ENCODE measurements at regions not wholly inside any gene's neighbourhood (a gene's known extent, or its start where the extent isn't known, plus 50 kb on each side); places are given as distances from the start of the nearest gene placed in this dataset.

DNA sequence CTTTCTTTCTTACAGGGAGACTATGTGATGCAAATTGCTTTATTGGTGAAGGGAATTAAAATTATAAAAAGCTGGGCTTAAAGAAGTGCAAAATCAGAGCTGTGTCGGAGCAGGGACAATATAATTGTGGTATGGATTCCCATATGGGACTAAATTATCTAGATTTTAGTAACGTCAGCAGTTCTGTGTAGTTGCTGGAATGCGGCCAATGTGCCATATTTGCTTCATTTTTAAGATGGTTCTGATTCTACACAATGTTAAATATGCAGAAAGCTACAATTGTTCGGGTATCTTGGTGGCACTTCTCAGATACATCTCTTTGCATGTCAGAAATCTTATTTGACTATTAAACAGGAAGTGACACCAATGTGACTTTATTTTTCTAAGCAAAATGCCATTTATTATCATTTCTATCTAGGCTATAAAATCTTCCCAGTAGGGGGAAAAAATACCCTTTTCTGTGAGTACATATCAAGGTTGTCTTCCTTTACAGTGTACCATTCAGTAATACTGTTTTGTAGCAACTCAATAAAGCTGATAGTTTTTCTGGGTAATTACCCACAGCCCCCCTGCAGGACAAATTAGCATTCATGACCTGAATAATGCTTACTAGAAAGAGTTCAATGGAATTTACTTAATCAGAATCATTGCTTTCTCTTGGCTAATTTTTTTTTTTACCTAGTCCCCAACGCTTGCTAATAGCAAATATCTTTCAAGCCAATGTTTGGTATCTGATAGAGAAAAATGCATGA is 288.3 kb upstream of the ADGRL2 start:
- Histone ChIP-seq H3K27ac (no peak overlapping the region), H3K9me3 (no peaks in the 10 kb centered on the region), H3K4me1 (no peaks in the 10 kb centered on the region), H3K36me3 (no peaks in the 10 kb centered on the region), H3K4me3 (no peak overlapping the region), H3K27me3 (no peaks in the 10 kb centered on the region)
- DNase-seq (ENCODE audit: low spot score in 2 of 2) = no peak
- TF ChIP-seq POLR2AphosphoS5 (IDR thresholded peaks at IDR 0.05) (no peak), CTCF (IDR thresholded peaks at IDR 0.05) (no peak), POLR2A (IDR thresholded peaks at IDR 0.05) (no peak)
- intact Hi-C loops (cut with DNase I; ENCODE audit: low total_unique reads) = no loop called here

GRCh38 chr1:81511281-81511680 is 289.5 kb upstream of the ADGRL2 start:
- Histone ChIP-seq H3K9me3 (no peaks in the 10 kb centered on the region), H3K4me1 (no peaks in the 10 kb centered on the region), H3K36me3 (no peaks in the 10 kb centered on the region), H3K4me3 (no peak overlapping the region), H3K27me3 (no peaks in the 10 kb centered on the region), H3K27ac (no peak overlapping the region)
- DNase-seq (ENCODE audit: low spot score in 2 of 2) = no peak
- intact Hi-C loops (cut with DNase I; ENCODE audit: low total_unique reads) = no loop called here
- no peak for TF ChIP-seq CTCF (IDR thresholded peaks at IDR 0.05)
- TF ChIP-seq POLR2A (IDR thresholded peaks at IDR 0.05) = no peak
- TF ChIP-seq POLR2AphosphoS5 (IDR thresholded peaks at IDR 0.05) = no peak

DNA sequence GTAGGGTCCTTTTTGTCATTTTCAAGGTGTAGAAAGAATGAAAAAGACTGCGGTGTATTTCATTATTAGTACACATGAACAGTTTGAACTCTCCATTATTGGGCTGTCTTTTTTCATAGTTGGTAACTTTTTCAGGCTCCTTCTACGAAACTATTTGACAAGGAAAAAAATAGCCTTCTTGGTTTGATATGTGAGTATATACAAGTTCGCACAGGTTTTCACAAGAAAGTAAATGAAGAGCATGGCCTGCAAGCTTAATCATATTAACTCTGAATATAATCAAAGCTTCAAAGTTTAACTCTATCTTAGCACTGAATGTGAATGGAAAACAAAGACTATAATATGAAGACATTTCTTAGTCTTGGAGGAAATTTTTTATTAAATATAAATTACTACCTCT is 290.0 kb upstream of the ADGRL2 start:
- no peak overlapping the region for H3K27ac ChIP-seq
- no peaks in the 10 kb centered on the region for H3K27me3 ChIP-seq
- H3K4me1 ChIP-seq = no peaks in the 10 kb centered on the region
- no peaks in the 10 kb centered on the region for H3K36me3 ChIP-seq
- DNase-seq (ENCODE audit: low spot score in 2 of 2) = no peak
- intact Hi-C loops (cut with DNase I; ENCODE audit: low total_unique reads) = no loop called here
- no peaks in the 10 kb centered on the region for H3K9me3 ChIP-seq
- no peak for TF ChIP-seq POLR2A (IDR thresholded peaks at IDR 0.05)
- TF ChIP-seq CTCF (IDR thresholded peaks at IDR 0.05) = no peak
- TF ChIP-seq POLR2AphosphoS5 (IDR thresholded peaks at IDR 0.05) = no peak
- H3K4me3 ChIP-seq = no peak overlapping the region

- Histone ChIP-seq H3K9me3 (no peaks in the 10 kb centered on the region), H3K4me3 (no peak overlapping the region), H3K27me3 (no peaks in the 10 kb centered on the region), H3K27ac (peak overlapping the region; percentile 16 to 25), H3K36me3 (no peaks in the 10 kb centered on the region), H3K4me1 (no peaks in the 10 kb centered on the region)
- intact Hi-C loops (cut with DNase I; ENCODE audit: low total_unique reads) = no loop called here
- peak in 1 of 2 donors; percentile 43 for DNase-seq (ENCODE audit: low spot score in 2 of 2)
- TF ChIP-seq CTCF (IDR thresholded peaks at IDR 0.05) = no peak
- TF ChIP-seq POLR2A (IDR thresholded peaks at IDR 0.05) = no peak
- TF ChIP-seq POLR2AphosphoS5 (IDR thresholded peaks at IDR 0.05) = no peak
Observed at GRCh38 chr1:81509594-81509993, 291.1 kb upstream of the ADGRL2 start.

GRCh38 chr1:81506699-81507098 is 294.0 kb upstream of the ADGRL2 start:
- Histone ChIP-seq H3K4me1 (no peaks in the 10 kb centered on the region), H3K4me3 (no peak overlapping the region), H3K36me3 (no peaks in the 10 kb centered on the region), H3K27me3 (no peaks in the 10 kb centered on the region), H3K27ac (no peak overlapping the region), H3K9me3 (no peaks in the 10 kb centered on the region)
- intact Hi-C loops (cut with DNase I; ENCODE audit: low total_unique reads) = no loop called here
- TF ChIP-seq POLR2AphosphoS5 (IDR thresholded peaks at IDR 0.05) (no peak), POLR2A (IDR thresholded peaks at IDR 0.05) (no peak), CTCF (IDR thresholded peaks at IDR 0.05) (no peak)
- no peak for DNase-seq (ENCODE audit: low spot score in 2 of 2)

Measured in breast epithelium (tissue), 4 donors.